Astrocyte of the spinal cord (primary cell): ENCODE measurements at regions not wholly inside any gene's neighbourhood (a gene's known extent, or its start where the extent isn't known, plus 50 kb on each side); places are given as distances from the start of the nearest gene placed in this dataset.

Experiments used
- DNase-seq: peaks from one replicate; pipeline ENCODE4 v3.0.0; 2011; ENCODE audit warnings: low read depth, low spot score
- H3K4me3 ChIP-seq: 2 replicates; pipeline ENCODE4 v1.5.1; 2011; ENCODE audit warnings: low read depth, mild to moderate bottlenecking, low read length, moderate library complexity
- in situ Hi-C: cut with HindIII; loops from 2 replicates; pipeline ENCODE4 v1.10.0; 2017; ENCODE audit warnings: low sequenced_read_pairs
- TF ChIP-seq, protein P1 (sequence below): IDR thresholded peaks from 2 replicates; pipeline ENCODE4 v1.5.1; 2012; ENCODE audit warnings: low read depth, mild to moderate bottlenecking, low read length, inconsistent platforms

DNA sequence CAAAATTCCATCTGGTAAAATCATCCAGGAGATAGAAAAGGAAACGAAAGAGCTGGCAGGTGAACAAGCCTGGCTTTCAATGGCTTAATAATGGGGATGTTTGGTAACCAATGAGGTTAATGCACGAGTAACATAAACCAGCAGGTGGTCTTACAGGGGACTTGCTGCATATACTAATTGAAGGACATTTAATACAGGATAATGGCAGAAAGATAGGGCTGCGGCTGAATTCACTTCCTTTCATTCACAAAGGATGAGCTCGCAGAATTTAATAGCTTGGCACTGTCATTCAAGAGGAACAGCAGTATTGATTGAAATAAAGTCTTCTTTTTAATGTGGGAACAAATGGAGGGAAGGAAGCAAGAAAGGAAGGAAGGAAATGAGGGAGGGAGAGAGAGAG lies 156.3 kb upstream of the RAI2 start:
- in situ Hi-C loops: no loop called here
- DNase-seq: no peak
- H3K4me3 ChIP-seq: no peak overlapping the region
- TF ChIP-seq, protein P1, sequence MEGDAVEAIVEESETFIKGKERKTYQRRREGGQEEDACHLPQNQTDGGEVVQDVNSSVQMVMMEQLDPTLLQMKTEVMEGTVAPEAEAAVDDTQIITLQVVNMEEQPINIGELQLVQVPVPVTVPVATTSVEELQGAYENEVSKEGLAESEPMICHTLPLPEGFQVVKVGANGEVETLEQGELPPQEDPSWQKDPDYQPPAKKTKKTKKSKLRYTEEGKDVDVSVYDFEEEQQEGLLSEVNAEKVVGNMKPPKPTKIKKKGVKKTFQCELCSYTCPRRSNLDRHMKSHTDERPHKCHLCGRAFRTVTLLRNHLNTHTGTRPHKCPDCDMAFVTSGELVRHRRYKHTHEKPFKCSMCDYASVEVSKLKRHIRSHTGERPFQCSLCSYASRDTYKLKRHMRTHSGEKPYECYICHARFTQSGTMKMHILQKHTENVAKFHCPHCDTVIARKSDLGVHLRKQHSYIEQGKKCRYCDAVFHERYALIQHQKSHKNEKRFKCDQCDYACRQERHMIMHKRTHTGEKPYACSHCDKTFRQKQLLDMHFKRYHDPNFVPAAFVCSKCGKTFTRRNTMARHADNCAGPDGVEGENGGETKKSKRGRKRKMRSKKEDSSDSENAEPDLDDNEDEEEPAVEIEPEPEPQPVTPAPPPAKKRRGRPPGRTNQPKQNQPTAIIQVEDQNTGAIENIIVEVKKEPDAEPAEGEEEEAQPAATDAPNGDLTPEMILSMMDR: no peak

- H3K4me3 ChIP-seq: no peak overlapping the region
- TF ChIP-seq, protein P1: no peak
- in situ Hi-C loops: no loop called here
- no peak for DNase-seq
These were observed 155.8 kb upstream of the RAI2 start for GRCh38 chrX:18016941-18017340.

DNA sequence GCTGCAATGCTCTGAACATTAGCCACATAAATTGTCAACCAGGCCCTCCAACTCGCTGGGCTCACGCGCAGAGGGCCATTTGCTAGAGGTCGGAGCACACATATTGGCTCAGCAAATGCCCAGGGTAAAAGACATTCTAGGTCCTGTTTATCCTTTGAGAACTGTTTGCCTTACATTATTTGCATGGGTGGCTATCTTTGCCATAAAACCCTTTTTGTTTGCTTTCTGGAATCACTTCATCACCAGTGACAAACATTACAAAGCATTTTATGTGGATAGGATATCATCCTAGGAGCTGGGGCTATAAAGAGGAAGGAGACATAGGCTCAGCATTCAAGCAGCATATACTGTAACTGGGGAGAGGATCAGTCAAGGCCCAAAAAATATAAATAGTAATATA lies 149.2 kb upstream of the RAI2 start:
- no peak for DNase-seq
- in situ Hi-C loops: no loop called here
- TF ChIP-seq, protein P1: no peak
- no peak overlapping the region for H3K4me3 ChIP-seq

GRCh38 chrX:18003876-18004275 lies 142.8 kb upstream of the RAI2 start:
- DNase-seq: no peak
- TF ChIP-seq, protein P1: no peak
- no peak overlapping the region for H3K4me3 ChIP-seq
- in situ Hi-C loops: no loop called here

GRCh38 chrX:18002791-18003190 lies 141.7 kb upstream of the RAI2 start:
- TF ChIP-seq, protein P1: no peak
- in situ Hi-C loops: no loop called here
- no peak overlapping the region for H3K4me3 ChIP-seq
- DNase-seq: no peak

DNA sequence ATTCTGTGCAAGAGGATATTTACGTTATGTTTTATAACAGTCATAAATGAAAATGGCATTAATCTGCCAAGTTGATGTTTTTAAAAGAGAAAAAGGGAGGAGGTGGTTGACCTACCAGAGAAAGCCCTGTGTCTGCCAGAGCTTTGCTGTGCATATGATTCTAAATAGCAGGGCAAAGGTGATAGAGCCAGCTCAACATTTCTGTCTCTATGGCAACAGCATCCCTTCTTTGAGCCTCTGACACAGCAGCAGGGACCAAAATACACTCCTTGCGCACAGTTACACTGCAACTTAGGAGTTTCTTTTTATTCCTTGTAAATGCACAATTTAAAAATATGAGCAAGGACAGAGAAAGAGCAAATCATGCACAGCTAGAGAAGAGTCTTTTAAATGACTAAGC lies 133.3 kb upstream of the RAI2 start:
- TF ChIP-seq, protein P1: no peak
- in situ Hi-C loops: no loop called here
- no peak overlapping the region for H3K4me3 ChIP-seq
- DNase-seq: no peak

- no peak for DNase-seq
- TF ChIP-seq, protein P1: no peak
- in situ Hi-C loops: no loop called here
- no peak overlapping the region for H3K4me3 ChIP-seq
These were observed 132.0 kb upstream of the RAI2 start for GRCh38 chrX:17993062-17993461.
